ENCODE measurements at regions not wholly inside any gene's neighbourhood (a gene's known extent, or its start where the extent isn't known, plus 50 kb on each side); places are given as distances from the start of the nearest gene placed in this dataset.
"Not testable (repeated sequence)": the region's sequence is repeated elsewhere in the genome, so short reads cannot be mapped to it uniquely, and the experiment has no call there.

GRCh38 chr7:118938845-118939244, 714.3 kb downstream of the ANKRD7 start:
- DNase-seq (ENCODE audit: low spot score) = no peak

GRCh38 chr7:118944271-118944670, 719.8 kb downstream of the ANKRD7 start:
- no peak for DNase-seq (ENCODE audit: low spot score)

- DNase-seq (ENCODE audit: low spot score) = no peak
Measured at GRCh38 chr7:118945911-118946682, 721.6 kb downstream of the ANKRD7 start.

- DNase-seq (ENCODE audit: low spot score) = no peak
Measured at GRCh38 chr7:118948508-118948907, 724.0 kb downstream of the ANKRD7 start.

GRCh38 chr7:118949031-118949430, 724.5 kb downstream of the ANKRD7 start:
- no peak for DNase-seq (ENCODE audit: low spot score)

GRCh38 chr7:118956285-118956684, 731.8 kb downstream of the ANKRD7 start:
- not testable (repeated sequence) for DNase-seq (ENCODE audit: low spot score)

- no peak for DNase-seq (ENCODE audit: low spot score)
Measured at GRCh38 chr7:118969370-118969769, 744.9 kb downstream of the ANKRD7 start.

GRCh38 chr7:118971706-118972105, 747.2 kb downstream of the ANKRD7 start:
- no peak for DNase-seq (ENCODE audit: low spot score)

- no peak for DNase-seq (ENCODE audit: low spot score)
Measured at GRCh38 chr7:118974836-118975235, 750.3 kb downstream of the ANKRD7 start.

GRCh38 chr7:118995350-118995749, 770.8 kb downstream of the ANKRD7 start:
- no peak for DNase-seq (ENCODE audit: low spot score)

- DNase-seq (ENCODE audit: low spot score) = no peak
Measured at GRCh38 chr7:119007236-119007635, 782.7 kb downstream of the ANKRD7 start.

GRCh38 chr7:119010635-119011034, 786.1 kb downstream of the ANKRD7 start:
- DNase-seq (ENCODE audit: low spot score) = no peak

- DNase-seq (ENCODE audit: low spot score) = no peak
Measured at GRCh38 chr7:119026391-119026790, 801.9 kb downstream of the ANKRD7 start.

GRCh38 chr7:119028736-119029135, 804.2 kb downstream of the ANKRD7 start:
- DNase-seq (ENCODE audit: low spot score) = no peak

- DNase-seq (ENCODE audit: low spot score) = not testable (repeated sequence)
Measured at GRCh38 chr7:119032136-119032535, 807.6 kb downstream of the ANKRD7 start.

- DNase-seq (ENCODE audit: low spot score) = no peak
Measured at GRCh38 chr7:119033641-119034040, 809.1 kb downstream of the ANKRD7 start.

GRCh38 chr7:119037941-119038340, 813.4 kb downstream of the ANKRD7 start:
- DNase-seq (ENCODE audit: low spot score) = no peak

GRCh38 chr7:119046068-119046467, 821.6 kb downstream of the ANKRD7 start:
- no peak for DNase-seq (ENCODE audit: low spot score)

- no peak for DNase-seq (ENCODE audit: low spot score)
Measured at GRCh38 chr7:119065966-119066365, 841.5 kb downstream of the ANKRD7 start.

GRCh38 chr7:119086026-119086425, 861.5 kb downstream of the ANKRD7 start:
- DNase-seq (ENCODE audit: low spot score) = no peak

GRCh38 chr7:119090851-119091250, 866.3 kb downstream of the ANKRD7 start:
- no peak for DNase-seq (ENCODE audit: low spot score)

GRCh38 chr7:119096683-119097082, 872.2 kb downstream of the ANKRD7 start:
- DNase-seq (ENCODE audit: low spot score) = no peak

- DNase-seq (ENCODE audit: low spot score) = not testable (repeated sequence)
Measured at GRCh38 chr7:119100611-119101258, 876.2 kb downstream of the ANKRD7 start.

- no peak for DNase-seq (ENCODE audit: low spot score)
Measured at GRCh38 chr7:119102291-119102690, 877.8 kb downstream of the ANKRD7 start.
